Type B pancreatic cell (in vitro differentiated cells): ENCODE measurements at regions not wholly inside any gene's neighbourhood (a gene's known extent, or its start where the extent isn't known, plus 50 kb on each side); places are given as distances from the start of the nearest gene placed in this dataset.

Experiments
- DNase-seq: peaks from one replicate; pipeline ENCODE4 v3.0.0; 2021; ENCODE audit warnings: mixed read lengths; ENCODE audit not compliant: unreplicated experiment; ENCODE audit errors: extremely low spot score
- H3K27ac Mint-ChIP-seq: 2 replicates; pipeline ENCODE4 v1.8.0; 2021; ENCODE audit warnings: mild to moderate bottlenecking, mixed read lengths
- H3K27me3 Mint-ChIP-seq: 2 replicates; pipeline ENCODE4 v1.8.0; 2021; ENCODE audit warnings: mixed read lengths
- H3K36me3 Mint-ChIP-seq: 2 replicates; pipeline ENCODE4 v1.8.0; 2021; ENCODE audit warnings: mixed read lengths
- H3K4me1 Mint-ChIP-seq: one replicate; pipeline ENCODE4 v1.8.0; 2021; ENCODE audit warnings: mixed read lengths; ENCODE audit not compliant: unreplicated experiment
- H3K4me3 Mint-ChIP-seq: 2 replicates; pipeline ENCODE4 v1.8.0; 2021; ENCODE audit warnings: mild to moderate bottlenecking, mixed read lengths
- H3K9me3 Mint-ChIP-seq: 2 replicates; pipeline ENCODE4 v1.8.0; 2021; ENCODE audit warnings: mixed read lengths
- TF ChIP-seq, protein P1 (sequence below): fragments of 200-600 bp; sonication (generic); conservative IDR thresholded peaks from 2 replicates; pipeline ENCODE4 v1.5.0; 2021; ENCODE audit warnings: antibody characterized with exemption, mild to moderate bottlenecking

DNA sequence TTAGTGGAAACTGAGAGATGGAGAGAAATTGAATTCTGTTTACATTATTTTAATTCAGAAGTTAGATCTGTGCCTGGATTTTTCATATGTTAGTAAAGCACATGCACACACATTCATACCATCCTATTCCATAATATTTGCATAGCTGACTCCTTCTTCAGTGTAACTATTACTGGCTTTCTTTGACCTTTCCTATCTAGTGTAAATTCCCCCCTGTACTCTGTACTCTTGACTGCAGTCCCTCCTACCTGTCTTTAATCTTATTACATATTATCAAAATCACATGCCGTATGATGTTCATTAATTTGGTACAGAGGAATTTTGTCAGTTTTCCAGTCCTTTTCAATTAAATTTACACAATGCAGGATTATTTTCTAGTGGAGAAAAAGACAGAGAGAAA lies 417.0 kb upstream of the SOX5 start:
- Mint-ChIP-seq H3K27ac (no peak overlapping the region), H3K9me3 (no peaks in the 10 kb centered on the region), H3K36me3 (peaks cover 4% of the 10 kb centered on the region), H3K4me3 (no peak overlapping the region), H3K4me1 (no peaks in the 10 kb centered on the region), H3K27me3 (peaks cover 35% of the 10 kb centered on the region)
- DNase-seq = no peak
- TF ChIP-seq, protein P1, sequence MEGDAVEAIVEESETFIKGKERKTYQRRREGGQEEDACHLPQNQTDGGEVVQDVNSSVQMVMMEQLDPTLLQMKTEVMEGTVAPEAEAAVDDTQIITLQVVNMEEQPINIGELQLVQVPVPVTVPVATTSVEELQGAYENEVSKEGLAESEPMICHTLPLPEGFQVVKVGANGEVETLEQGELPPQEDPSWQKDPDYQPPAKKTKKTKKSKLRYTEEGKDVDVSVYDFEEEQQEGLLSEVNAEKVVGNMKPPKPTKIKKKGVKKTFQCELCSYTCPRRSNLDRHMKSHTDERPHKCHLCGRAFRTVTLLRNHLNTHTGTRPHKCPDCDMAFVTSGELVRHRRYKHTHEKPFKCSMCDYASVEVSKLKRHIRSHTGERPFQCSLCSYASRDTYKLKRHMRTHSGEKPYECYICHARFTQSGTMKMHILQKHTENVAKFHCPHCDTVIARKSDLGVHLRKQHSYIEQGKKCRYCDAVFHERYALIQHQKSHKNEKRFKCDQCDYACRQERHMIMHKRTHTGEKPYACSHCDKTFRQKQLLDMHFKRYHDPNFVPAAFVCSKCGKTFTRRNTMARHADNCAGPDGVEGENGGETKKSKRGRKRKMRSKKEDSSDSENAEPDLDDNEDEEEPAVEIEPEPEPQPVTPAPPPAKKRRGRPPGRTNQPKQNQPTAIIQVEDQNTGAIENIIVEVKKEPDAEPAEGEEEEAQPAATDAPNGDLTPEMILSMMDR = no peak

DNA sequence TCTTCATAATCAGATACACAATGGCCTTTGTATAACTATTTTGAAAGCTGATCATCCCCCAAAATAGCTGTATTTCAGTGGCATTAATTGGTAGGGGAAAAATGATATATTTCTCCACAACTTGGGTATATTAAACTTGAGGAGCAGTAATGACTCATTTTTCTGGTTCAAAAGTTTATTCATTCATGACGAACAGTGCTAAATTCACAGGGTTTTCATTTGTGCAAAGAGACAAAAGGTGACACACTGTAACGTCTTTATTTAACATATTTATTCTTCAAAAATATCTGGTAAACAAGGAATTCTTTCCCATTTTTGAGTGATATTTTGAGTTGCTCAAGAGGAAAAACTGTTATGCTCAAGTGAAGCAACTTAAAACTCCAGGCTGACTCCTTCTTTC lies 415.5 kb upstream of the SOX5 start:
- DNase-seq = no peak
- Mint-ChIP-seq H3K36me3 (no peaks in the 10 kb centered on the region), H3K9me3 (no peaks in the 10 kb centered on the region), H3K4me1 (peaks cover 5% of the 10 kb centered on the region), H3K4me3 (no peak overlapping the region), H3K27me3 (peaks cover 44% of the 10 kb centered on the region), H3K27ac (no peak overlapping the region)
- TF ChIP-seq, protein P1 = no peak

DNA sequence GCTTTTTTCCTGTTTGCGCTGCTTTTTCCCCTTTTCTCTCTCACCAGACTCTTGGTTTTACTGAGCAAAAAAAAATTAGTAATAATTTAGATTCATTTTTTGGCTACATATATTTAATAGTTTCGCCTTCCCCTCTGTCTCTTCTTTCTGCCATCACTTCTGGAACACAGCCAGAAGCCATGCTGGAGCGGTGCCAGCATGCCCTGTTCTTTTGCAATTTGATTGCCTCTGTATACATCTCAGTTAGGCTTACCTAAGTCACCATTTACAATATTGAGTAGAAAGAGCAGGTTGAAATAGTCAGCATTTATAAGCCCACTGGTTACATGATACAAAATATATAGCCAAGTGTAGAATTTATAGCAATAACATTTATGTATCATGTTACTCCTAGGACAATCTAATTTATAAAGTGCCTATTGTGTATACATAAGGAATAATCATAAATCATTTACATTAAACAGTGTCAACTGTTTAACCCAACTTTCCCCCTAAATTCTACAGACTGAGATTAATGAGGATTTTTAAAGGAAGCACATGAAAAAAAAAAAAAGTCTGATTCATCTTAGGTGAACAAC lies 413.8 kb upstream of the SOX5 start:
- no peak for DNase-seq
- TF ChIP-seq, protein P1 = no peak
- no peak overlapping the region for H3K27ac Mint-ChIP-seq
- no peak overlapping the region for H3K4me3 Mint-ChIP-seq
- peaks cover 5% of the 10 kb centered on the region for H3K4me1 Mint-ChIP-seq
- H3K9me3 Mint-ChIP-seq = no peaks in the 10 kb centered on the region
- H3K27me3 Mint-ChIP-seq = peaks cover 52% of the 10 kb centered on the region
- H3K36me3 Mint-ChIP-seq = no peaks in the 10 kb centered on the region

DNA sequence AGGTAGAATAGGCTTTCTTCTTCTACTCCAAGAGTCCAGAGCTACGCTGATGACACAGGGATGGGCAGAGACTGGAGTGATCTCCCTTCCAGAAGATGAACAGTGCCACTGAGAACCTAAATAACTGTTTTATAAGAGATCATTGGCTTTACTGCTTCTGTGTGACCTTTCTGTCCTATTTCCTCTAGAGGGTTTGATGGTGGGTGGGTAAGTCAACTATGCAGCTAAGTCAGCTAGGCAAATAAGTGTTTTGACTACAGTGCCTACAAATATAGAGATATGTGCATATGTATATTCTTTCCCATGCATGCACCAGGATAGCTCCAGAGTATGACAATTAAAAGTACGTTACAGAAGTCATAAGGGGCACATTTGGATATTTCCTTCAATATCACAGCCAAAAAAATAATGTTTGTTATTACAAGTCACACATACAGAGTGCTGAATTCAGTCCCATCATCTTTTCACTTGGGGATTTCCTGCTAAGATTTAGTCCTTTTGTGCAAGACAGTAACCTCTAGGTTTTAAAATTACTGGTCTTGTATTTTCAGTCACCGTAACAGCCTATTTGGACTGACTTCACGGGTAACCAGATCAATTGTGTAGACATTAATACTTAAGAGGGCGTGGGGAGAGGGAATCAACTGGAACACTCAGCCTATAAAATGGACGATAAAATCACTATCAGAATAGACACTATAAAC lies 412.6 kb upstream of the SOX5 start:
- no peak overlapping the region for H3K27ac Mint-ChIP-seq
- no peaks in the 10 kb centered on the region for H3K9me3 Mint-ChIP-seq
- TF ChIP-seq, protein P1 = no peak
- no peak for DNase-seq
- peaks cover 58% of the 10 kb centered on the region for H3K27me3 Mint-ChIP-seq
- H3K36me3 Mint-ChIP-seq = peaks cover 4% of the 10 kb centered on the region
- no peak overlapping the region for H3K4me3 Mint-ChIP-seq
- H3K4me1 Mint-ChIP-seq = peaks cover 5% of the 10 kb centered on the region

DNA sequence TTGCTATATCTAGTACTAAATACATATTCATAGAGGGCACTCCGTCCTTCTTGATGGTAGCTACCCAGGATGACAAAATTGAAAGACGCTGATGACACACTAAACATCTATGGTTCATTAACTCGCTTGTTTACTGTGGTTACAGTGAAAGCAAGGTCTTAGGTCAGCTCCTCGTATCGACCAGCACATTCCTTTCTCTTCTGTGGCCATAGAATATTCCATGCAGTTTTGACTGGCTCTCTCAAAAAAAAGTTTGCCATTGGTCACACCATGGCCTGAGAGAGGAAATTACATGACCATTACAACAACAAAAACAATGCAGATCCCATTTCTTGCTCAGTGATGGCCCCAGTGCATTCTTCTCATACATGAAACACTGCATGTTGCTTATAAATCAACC lies 411.4 kb upstream of the SOX5 start:
- H3K27me3 Mint-ChIP-seq = peaks cover 66% of the 10 kb centered on the region
- H3K9me3 Mint-ChIP-seq = no peaks in the 10 kb centered on the region
- TF ChIP-seq, protein P1 = no peak
- peak overlapping the region; percentile 27 for H3K27ac Mint-ChIP-seq
- no peak overlapping the region for H3K4me3 Mint-ChIP-seq
- DNase-seq = no peak
- peaks cover 13% of the 10 kb centered on the region for H3K4me1 Mint-ChIP-seq
- H3K36me3 Mint-ChIP-seq = peaks cover 7% of the 10 kb centered on the region
